Liver (tissue), 8 donors: ENCODE measurements at regions not wholly inside any gene's neighbourhood (a gene's known extent, or its start where the extent isn't known, plus 50 kb on each side); places are given as distances from the start of the nearest gene placed in this dataset.

ENCODE experiments used
- DNase-seq: peaks from one replicate; pipeline ENCODE4 v3.0.0-alpha.2; 2017; ENCODE audit warnings: low spot score
- H3K27ac ChIP-seq, 2 donors: one replicate each; pipeline ENCODE4 v1.7.0; 2013; ENCODE audit warnings: inconsistent platforms in 2 of 2, low read length in 2 of 2, control low read depth in 1 of 2, low read depth in 1 of 2, mild to moderate bottlenecking in 1 of 2
- H3K27me3 ChIP-seq, 4 donors: one replicate each; pipeline versions ENCODE4 v1.6.1 to v1.7.0; 2013; ENCODE audit warnings: low read length in 3 of 4, inconsistent platforms in 1 of 4, mild to moderate bottlenecking in 1 of 4, moderate library complexity in 1 of 4; ENCODE audit not compliant: control insufficient read depth in 4 of 4, insufficient read depth in 4 of 4
- H3K36me3 ChIP-seq, 4 donors: one replicate each; pipeline versions ENCODE4 v1.6.1 to v1.7.0; 2013; ENCODE audit warnings: low read length in 3 of 4, mild to moderate bottlenecking in 3 of 4, low read depth in 1 of 4, moderate library complexity in 1 of 4; ENCODE audit not compliant: control insufficient read depth in 4 of 4, insufficient read depth in 3 of 4
- H3K4me1 ChIP-seq, 4 donors: one replicate each; pipeline versions ENCODE4 v1.6.1 to v1.7.0; 2013; ENCODE audit warnings: low read length in 3 of 4, mild to moderate bottlenecking in 3 of 4, moderate library complexity in 1 of 4; ENCODE audit not compliant: control insufficient read depth in 4 of 4, insufficient read depth in 4 of 4
- H3K4me3 ChIP-seq, 3 donors: one replicate each; pipeline versions ENCODE4 v1.6.1 to v1.7.0; 2013; ENCODE audit warnings: low read length in 3 of 3, control low read depth in 1 of 3, low read depth in 1 of 3, mild to moderate bottlenecking in 1 of 3
- H3K9ac ChIP-seq, 2 donors: one replicate each; pipeline ENCODE4 v1.7.0; 2013; ENCODE audit warnings: low read length in 2 of 2, mild to moderate bottlenecking in 2 of 2, moderate library complexity in 2 of 2, control low read depth in 1 of 2, low read depth in 1 of 2
- H3K9me3 ChIP-seq, 4 donors: one replicate each; pipeline versions ENCODE4 v1.6.1 to v1.7.0; 2013; ENCODE audit warnings: low read length in 3 of 4; ENCODE audit not compliant: control insufficient read depth in 4 of 4
- EGR1 ChIP-seq, 2 donors: IDR thresholded peaks; 2 replicates each; pipeline ENCODE4 v1.6.1; 2016 to 2018; ENCODE audit warnings: antibody characterized with exemption in 2 of 2, low read depth in 2 of 2
- FOXA1 ChIP-seq: IDR thresholded peaks from 2 replicates; pipeline ENCODE4 v1.6.1; 2016; ENCODE audit warnings: antibody characterized with exemption
- FOXA2 ChIP-seq: IDR thresholded peaks from 2 replicates; pipeline ENCODE4 v1.6.1; 2016; ENCODE audit warnings: antibody characterized with exemption
- GABPA ChIP-seq, 2 donors: IDR thresholded peaks in 1 of 2; conservative IDR thresholded peaks in 1 of 2; 2 replicates each; pipeline ENCODE4 v1.6.1; 2016; ENCODE audit warnings: antibody characterized with exemption in 2 of 2, mild to moderate bottlenecking in 1 of 2, moderate library complexity in 1 of 2
- HNF4A ChIP-seq, 2 donors: conservative IDR thresholded peaks; 2 replicates each; pipeline ENCODE4 v1.6.1; 2016; ENCODE audit warnings: antibody characterized with exemption in 2 of 2, mild to moderate bottlenecking in 2 of 2
- HNF4G ChIP-seq: IDR thresholded peaks from 2 replicates; pipeline ENCODE4 v1.6.1; 2016; ENCODE audit warnings: antibody characterized with exemption
- NR2F2 ChIP-seq: IDR thresholded peaks from 2 replicates; pipeline ENCODE4 v1.6.1; 2016; ENCODE audit warnings: antibody characterized with exemption
- RAD21 ChIP-seq, 2 donors: IDR thresholded peaks; 2 replicates each; pipeline ENCODE4 v1.6.1; 2016; ENCODE audit warnings: antibody characterized with exemption in 2 of 2, mild to moderate bottlenecking in 2 of 2
- RXRA ChIP-seq, 2 donors: IDR thresholded peaks; 2 replicates each; pipeline ENCODE4 v1.6.1; 2017 to 2018; ENCODE audit warnings: antibody characterized with exemption in 2 of 2, mild to moderate bottlenecking in 1 of 2
- SP1 ChIP-seq: IDR thresholded peaks from 2 replicates; pipeline ENCODE4 v1.6.1; 2018; ENCODE audit warnings: antibody characterized with exemption, mild to moderate bottlenecking
- TAF1 ChIP-seq: conservative IDR thresholded peaks from 2 replicates; pipeline ENCODE4 v1.6.1; 2016; ENCODE audit warnings: antibody characterized with exemption, mild to moderate bottlenecking
- YY1 ChIP-seq: IDR thresholded peaks from 2 replicates; pipeline ENCODE4 v1.6.1; 2016; ENCODE audit warnings: antibody characterized with exemption, mild to moderate bottlenecking
- WGBS: extraction: QIAGEN DNeasy Blood & Tissue Kit; methylation state at CpG from one replicate; pipeline ENCODE4 v1.1.7; 2013; 5-methylcytosine and 5-hydroxymethylcytosine counted together
- TF ChIP-seq, protein P1 (sequence below): IDR thresholded peaks from 2 replicates; pipeline ENCODE4 v1.6.1; 2016; ENCODE audit warnings: antibody characterized with exemption
- TF ChIP-seq, protein P2 (sequence below): IDR thresholded peaks from 2 replicates; pipeline ENCODE4 v1.6.1; 2016; ENCODE audit warnings: antibody characterized with exemption, mild to moderate bottlenecking
- TF ChIP-seq, protein P3 (sequence below): IDR thresholded peaks from 2 replicates; pipeline ENCODE4 v1.6.1; 2016; ENCODE audit warnings: antibody characterized with exemption
- TF ChIP-seq, protein P4 (sequence below): fragments of 150-350 bp; IDR thresholded peaks from 2 replicates; pipeline ENCODE4 v1.5.1; 2017; ENCODE audit warnings: improper control_type of control experiment, low read depth, low read length; ENCODE audit not compliant: missing input control
- TF ChIP-seq, protein P5 (sequence below): IDR thresholded peaks from 2 replicates; pipeline ENCODE4 v1.6.1; 2016; ENCODE audit warnings: antibody characterized with exemption
- donor health status: healthy.
- donor health status: healthy.
- donor health status: healthy.
- donor health status: healthy.
- donor health status: healthy.

DNA sequence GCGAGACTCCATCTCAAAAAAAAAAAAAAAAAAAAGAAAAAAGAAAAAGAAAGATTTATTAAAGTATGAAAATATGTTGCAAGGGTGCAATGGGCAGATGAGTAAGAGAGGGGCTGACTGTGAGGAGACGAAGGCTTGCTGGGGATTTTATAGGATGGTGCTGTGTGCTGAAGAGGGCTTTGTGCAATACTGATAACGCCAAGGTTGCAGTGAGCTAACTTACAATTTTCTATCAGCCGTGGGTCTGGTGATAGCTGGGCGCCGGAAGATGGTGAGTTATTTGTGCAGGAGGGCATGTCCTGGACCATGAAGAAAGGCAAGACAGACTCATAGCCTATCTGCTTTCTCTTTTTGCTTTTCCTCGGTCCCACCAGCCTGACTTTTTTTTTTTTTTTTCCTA, 281.1 kb downstream of the MAP2K6 start:
- TF ChIP-seq, protein P1, sequence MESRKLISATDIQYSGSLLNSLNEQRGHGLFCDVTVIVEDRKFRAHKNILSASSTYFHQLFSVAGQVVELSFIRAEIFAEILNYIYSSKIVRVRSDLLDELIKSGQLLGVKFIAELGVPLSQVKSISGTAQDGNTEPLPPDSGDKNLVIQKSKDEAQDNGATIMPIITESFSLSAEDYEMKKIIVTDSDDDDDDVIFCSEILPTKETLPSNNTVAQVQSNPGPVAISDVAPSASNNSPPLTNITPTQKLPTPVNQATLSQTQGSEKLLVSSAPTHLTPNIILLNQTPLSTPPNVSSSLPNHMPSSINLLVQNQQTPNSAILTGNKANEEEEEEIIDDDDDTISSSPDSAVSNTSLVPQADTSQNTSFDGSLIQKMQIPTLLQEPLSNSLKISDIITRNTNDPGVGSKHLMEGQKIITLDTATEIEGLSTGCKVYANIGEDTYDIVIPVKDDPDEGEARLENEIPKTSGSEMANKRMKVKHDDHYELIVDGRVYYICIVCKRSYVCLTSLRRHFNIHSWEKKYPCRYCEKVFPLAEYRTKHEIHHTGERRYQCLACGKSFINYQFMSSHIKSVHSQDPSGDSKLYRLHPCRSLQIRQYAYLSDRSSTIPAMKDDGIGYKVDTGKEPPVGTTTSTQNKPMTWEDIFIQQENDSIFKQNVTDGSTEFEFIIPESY = no peak
- TF ChIP-seq YY1 = no peak
- TF ChIP-seq RAD21 (IDR thresholded peaks at IDR 0.05) = no peak
- TF ChIP-seq HNF4G = no peak
- TF ChIP-seq, protein P2, sequence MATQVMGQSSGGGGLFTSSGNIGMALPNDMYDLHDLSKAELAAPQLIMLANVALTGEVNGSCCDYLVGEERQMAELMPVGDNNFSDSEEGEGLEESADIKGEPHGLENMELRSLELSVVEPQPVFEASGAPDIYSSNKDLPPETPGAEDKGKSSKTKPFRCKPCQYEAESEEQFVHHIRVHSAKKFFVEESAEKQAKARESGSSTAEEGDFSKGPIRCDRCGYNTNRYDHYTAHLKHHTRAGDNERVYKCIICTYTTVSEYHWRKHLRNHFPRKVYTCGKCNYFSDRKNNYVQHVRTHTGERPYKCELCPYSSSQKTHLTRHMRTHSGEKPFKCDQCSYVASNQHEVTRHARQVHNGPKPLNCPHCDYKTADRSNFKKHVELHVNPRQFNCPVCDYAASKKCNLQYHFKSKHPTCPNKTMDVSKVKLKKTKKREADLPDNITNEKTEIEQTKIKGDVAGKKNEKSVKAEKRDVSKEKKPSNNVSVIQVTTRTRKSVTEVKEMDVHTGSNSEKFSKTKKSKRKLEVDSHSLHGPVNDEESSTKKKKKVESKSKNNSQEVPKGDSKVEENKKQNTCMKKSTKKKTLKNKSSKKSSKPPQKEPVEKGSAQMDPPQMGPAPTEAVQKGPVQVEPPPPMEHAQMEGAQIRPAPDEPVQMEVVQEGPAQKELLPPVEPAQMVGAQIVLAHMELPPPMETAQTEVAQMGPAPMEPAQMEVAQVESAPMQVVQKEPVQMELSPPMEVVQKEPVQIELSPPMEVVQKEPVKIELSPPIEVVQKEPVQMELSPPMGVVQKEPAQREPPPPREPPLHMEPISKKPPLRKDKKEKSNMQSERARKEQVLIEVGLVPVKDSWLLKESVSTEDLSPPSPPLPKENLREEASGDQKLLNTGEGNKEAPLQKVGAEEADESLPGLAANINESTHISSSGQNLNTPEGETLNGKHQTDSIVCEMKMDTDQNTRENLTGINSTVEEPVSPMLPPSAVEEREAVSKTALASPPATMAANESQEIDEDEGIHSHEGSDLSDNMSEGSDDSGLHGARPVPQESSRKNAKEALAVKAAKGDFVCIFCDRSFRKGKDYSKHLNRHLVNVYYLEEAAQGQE = no peak
- no peak for TF ChIP-seq GABPA (IDR thresholded peaks at IDR 0.05 in 1 of 2, conservative IDR thresholded peaks at IDR 0.05 in 1 of 2)
- TF ChIP-seq, protein P3, sequence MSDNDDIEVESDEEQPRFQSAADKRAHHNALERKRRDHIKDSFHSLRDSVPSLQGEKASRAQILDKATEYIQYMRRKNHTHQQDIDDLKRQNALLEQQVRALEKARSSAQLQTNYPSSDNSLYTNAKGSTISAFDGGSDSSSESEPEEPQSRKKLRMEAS = no peak
- TF ChIP-seq FOXA1 = no peak
- no peak for TF ChIP-seq SP1
- no peaks in the 10 kb centered on the region for H3K4me1 ChIP-seq
- no peaks in the 10 kb centered on the region for H3K27me3 ChIP-seq
- no peak overlapping the region for H3K9ac ChIP-seq
- no peak overlapping the region for H3K4me3 ChIP-seq
- 89% methylated on average over 7 of the region's 7 CpGs for WGBS
- H3K36me3 ChIP-seq = no peaks in the 10 kb centered on the region
- no peak for DNase-seq
- H3K27ac ChIP-seq = no peak overlapping the region
- peaks cover 0 to 2% (median 0%) of the 10 kb centered on the region in 4 donors for H3K9me3 ChIP-seq

DNA sequence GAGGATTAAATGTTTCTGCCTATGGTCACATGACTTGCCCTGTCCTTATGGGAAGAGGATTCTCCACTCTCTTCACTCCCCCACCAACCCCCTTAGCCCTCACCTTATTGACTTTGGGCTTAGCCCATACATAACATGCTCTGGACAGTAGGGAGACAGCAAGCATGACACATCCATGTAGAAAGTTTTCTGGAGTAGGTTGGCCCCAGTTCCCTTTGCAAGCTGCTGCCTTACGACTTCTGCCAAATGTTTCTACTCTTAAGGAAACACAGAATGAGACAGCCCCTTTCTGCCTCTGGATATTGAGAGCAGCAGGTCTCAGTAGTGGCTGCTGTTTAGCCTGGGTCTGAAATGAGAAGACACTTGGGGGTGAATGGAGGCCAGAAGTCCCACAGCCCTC, 282.2 kb downstream of the MAP2K6 start:
- DNase-seq = no peak
- Histone ChIP-seq H3K4me1 (no peaks in the 10 kb centered on the region), H3K27me3 (no peaks in the 10 kb centered on the region), H3K27ac (no peak overlapping the region), H3K36me3 (no peaks in the 10 kb centered on the region), H3K9me3 (peaks cover 0 to 2% (median 0%) of the 10 kb centered on the region in 4 donors), H3K9ac (no peak overlapping the region), H3K4me3 (no peak overlapping the region)
- TF ChIP-seq NR2F2 (no peak), FOXA2 (no peak), TAF1 (no peak), RXRA (IDR thresholded peaks at IDR 0.05) (no peak), HNF4A (conservative IDR thresholded peaks at IDR 0.05) (no peak), GABPA (IDR thresholded peaks at IDR 0.05 in 1 of 2, conservative IDR thresholded peaks at IDR 0.05 in 1 of 2) (no peak), HNF4G (no peak), FOXA1 (no peak), EGR1 (IDR thresholded peaks at IDR 0.05; ENCODE audit: low read depth in 2 of 2) (no peak), RAD21 (IDR thresholded peaks at IDR 0.05) (no peak), YY1 (no peak), SP1 (no peak)
- TF ChIP-seq, protein P2 = no peak
- TF ChIP-seq, protein P4, sequence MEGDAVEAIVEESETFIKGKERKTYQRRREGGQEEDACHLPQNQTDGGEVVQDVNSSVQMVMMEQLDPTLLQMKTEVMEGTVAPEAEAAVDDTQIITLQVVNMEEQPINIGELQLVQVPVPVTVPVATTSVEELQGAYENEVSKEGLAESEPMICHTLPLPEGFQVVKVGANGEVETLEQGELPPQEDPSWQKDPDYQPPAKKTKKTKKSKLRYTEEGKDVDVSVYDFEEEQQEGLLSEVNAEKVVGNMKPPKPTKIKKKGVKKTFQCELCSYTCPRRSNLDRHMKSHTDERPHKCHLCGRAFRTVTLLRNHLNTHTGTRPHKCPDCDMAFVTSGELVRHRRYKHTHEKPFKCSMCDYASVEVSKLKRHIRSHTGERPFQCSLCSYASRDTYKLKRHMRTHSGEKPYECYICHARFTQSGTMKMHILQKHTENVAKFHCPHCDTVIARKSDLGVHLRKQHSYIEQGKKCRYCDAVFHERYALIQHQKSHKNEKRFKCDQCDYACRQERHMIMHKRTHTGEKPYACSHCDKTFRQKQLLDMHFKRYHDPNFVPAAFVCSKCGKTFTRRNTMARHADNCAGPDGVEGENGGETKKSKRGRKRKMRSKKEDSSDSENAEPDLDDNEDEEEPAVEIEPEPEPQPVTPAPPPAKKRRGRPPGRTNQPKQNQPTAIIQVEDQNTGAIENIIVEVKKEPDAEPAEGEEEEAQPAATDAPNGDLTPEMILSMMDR = no peak
- TF ChIP-seq, protein P1 = no peak
- TF ChIP-seq, protein P5, sequence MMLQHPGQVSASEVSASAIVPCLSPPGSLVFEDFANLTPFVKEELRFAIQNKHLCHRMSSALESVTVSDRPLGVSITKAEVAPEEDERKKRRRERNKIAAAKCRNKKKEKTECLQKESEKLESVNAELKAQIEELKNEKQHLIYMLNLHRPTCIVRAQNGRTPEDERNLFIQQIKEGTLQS = no peak
- WGBS = 84% methylated on average over 1 of the region's 1 CpG
